HT1080 (cell line): ENCODE measurements at regions not wholly inside any gene's neighbourhood (a gene's known extent, or its start where the extent isn't known, plus 50 kb on each side); places are given as distances from the start of the nearest gene placed in this dataset.
A peak's percentile ranks its signal among the peaks of the same experiment; 100 is the strongest.
"Not testable (repeated sequence)": the region's sequence is repeated elsewhere in the genome, so short reads cannot be mapped to it uniquely, and the experiment has no call there.

Source experiments
- DNase-seq: peaks from one replicate; pipeline ENCODE4 v3.0.0-alpha.2; 2015; ENCODE audit warnings: low read depth

DNA sequence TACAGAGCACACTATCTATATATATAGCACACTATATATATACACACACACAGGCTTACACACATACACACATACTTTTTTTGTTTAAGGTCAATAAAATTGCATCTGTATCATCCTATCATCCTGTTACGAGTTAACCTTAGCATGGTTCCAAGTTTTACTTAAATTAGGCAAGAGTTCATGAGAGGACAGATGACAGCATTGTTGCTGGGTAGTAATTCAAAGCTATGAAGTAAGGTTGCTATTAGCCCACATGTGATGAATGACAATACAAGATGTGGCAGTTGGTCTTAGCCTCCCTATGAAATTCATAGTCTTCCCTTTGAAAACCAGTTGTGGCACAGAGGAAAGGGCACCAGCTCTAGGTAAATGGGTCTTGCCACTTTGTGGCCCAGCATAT is 438.1 kb downstream of the ACTL7B start:
- DNase-seq = no peak

- no peak for DNase-seq
These were observed 438.5 kb downstream of the ACTL7B start for GRCh38 chr9:108417312-108417711.

- peak; percentile 37 for DNase-seq
These were observed 439.5 kb downstream of the ACTL7B start for GRCh38 chr9:108416324-108416723.

GRCh38 chr9:108413809-108414208 is 442.0 kb downstream of the ACTL7B start:
- DNase-seq = no peak

- peak; percentile 28 for DNase-seq
These were observed 443.0 kb downstream of the ACTL7B start for GRCh38 chr9:108412755-108413154.

- no peak for DNase-seq
These were observed 444.2 kb downstream of the ACTL7B start for GRCh38 chr9:108411632-108412031.

DNA sequence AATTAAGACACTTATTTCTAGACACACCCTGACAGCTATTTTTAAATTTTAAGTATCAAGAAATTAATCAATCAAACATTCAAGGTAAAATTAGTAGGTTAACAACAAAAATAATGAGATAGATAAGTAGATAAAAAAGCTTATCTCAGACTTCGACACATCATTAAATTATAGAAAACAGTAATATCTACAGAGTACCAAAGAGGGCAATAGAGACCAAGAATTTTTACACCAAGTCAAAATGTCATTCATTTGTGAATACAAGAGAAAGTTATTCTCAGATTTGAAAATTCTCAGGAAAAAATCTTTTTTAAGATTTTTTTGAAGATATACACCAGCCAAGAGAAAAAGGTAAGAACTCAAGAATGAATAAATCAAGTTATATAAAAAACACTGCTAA is 445.6 kb downstream of the ACTL7B start:
- no peak for DNase-seq

- no peak for DNase-seq
These were observed 455.5 kb downstream of the ACTL7B start for GRCh38 chr9:108400297-108400696.

GRCh38 chr9:108399851-108400250 is 455.9 kb downstream of the ACTL7B start:
- DNase-seq = no peak

GRCh38 chr9:108397286-108397685 is 458.5 kb downstream of the ACTL7B start:
- DNase-seq = no peak

DNA sequence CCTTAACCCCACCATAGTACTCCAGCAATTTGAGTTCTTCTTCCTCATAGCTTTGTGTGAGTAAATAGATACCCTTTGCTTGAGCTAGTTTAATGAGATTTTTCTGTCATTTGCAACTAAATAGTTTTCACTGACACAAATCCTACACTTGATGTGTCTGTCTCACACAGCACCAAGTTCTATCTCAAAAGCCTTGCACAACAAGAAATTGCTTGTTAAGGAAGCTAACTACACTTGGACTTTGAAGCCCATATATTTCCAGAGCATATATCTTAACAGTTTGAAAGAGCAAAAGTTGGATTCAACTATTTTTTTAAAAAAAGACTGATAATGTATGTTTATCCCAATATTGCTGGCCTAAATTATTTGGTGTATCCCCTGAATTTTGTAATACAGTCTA is 459.2 kb downstream of the ACTL7B start:
- DNase-seq = no peak

- no peak for DNase-seq
These were observed 459.6 kb downstream of the ACTL7B start for GRCh38 chr9:108396193-108396592.

GRCh38 chr9:108395421-108395820 is 460.4 kb downstream of the ACTL7B start:
- DNase-seq = no peak

GRCh38 chr9:108394726-108395125 is 461.1 kb downstream of the ACTL7B start:
- DNase-seq = no peak

- not testable (repeated sequence) for DNase-seq
These were observed 462.2 kb downstream of the ACTL7B start for GRCh38 chr9:108393481-108394001.

- DNase-seq = no peak
These were observed 462.9 kb downstream of the ACTL7B start for GRCh38 chr9:108392877-108393276.

DNA sequence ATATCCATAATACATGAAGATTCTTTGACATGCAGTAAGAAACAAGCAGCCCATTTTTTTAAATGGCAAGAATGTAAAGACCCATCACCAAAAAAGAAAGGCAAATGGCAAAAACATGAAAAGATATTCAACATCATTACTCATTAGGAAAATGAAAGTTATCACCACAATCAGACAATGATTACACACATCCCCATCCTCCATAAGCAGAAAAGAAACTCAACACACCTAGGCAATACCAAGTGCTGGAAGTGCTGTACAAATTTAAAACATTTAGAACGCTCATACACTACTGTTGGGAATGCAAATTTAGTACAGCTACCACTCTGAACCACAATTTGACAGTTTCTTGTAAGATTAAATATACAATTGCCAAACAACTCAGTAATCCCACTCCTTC is 466.7 kb downstream of the ACTL7B start:
- DNase-seq = no peak

DNA sequence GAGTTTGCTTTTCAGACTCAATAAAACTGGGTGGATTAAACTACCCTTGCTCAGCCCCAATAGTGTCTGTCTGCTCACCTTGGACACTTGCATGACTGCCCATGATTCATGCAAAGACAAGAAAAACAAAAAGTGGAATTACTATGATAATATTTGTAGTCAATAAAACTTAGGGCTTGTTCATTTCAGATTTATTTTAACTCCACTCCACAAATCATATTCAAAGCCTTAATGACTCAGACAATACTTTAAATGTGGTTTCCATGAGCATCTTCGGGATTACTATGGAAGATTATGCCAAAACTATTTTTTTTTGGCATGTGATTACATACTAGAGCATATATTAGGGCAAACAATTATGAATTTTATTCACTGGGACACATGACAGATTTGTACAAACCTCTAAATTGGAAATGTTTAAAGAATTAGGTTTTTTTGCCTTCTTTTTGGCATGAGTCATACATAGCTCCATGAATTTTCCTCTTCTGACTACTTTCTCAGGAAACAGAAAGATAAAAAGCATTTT is 468.9 kb downstream of the ACTL7B start:
- DNase-seq = peak; percentile 51

GRCh38 chr9:108386032-108386431 is 469.8 kb downstream of the ACTL7B start:
- DNase-seq = no peak

DNA sequence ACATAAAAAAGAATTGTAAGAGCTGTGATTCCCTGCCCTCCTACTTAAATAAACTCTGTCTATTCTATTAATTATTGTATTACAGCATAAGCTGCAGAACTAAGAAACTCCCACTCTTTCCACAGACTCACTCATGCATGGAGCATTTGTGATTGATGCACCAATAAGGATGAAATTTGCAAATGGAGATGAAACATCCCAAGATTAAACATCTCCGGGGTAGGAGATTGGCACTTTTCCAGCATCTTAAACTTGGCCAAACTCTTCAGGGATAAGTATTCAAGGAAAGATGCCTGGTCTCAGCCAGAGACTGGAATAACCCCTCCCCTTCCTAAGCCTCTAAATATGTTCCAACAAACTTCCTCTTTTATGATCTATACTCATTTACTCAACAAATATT is 472.0 kb downstream of the ACTL7B start:
- no peak for DNase-seq

- no peak for DNase-seq
These were observed 473.5 kb downstream of the ACTL7B start for GRCh38 chr9:108382310-108382709.

- no peak for DNase-seq
These were observed 477.9 kb downstream of the ACTL7B start for GRCh38 chr9:108377881-108378280.

- no peak for DNase-seq
These were observed 478.4 kb downstream of the ACTL7B start for GRCh38 chr9:108377382-108377781.

DNA sequence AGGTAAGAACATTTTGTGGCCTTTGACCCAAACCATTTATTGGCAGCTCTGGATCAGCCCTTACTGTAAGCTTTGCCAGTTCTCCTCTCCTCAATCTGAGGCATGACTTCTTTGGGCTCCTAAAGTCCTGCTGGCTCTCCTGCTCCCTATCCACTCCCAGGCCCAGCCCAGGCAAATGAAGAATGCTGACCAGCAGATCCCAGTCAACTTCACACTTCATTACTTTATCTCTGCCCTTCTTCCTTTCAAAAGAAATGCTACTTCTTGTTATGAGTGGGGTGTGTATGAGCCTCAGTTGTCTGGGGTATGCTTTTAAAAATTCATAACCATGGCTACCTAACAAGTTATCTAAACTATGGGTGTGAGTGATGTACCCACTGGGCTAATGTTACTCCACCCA is 479.6 kb downstream of the ACTL7B start:
- DNase-seq = no peak
